Left lung (tissue), 4 donors: ENCODE measurements at regions not wholly inside any gene's neighbourhood (a gene's known extent, or its start where the extent isn't known, plus 50 kb on each side); places are given as distances from the start of the nearest gene placed in this dataset.
A peak's percentile ranks its signal among the peaks of the same experiment; 100 is the strongest.

Source experiments
- ATAC-seq: fragments of 200-7000 bp; cut with Tn5 transposase; one replicate; pipeline ENCODE4 v1.9.1; 2020; ENCODE audit warnings: moderate library complexity
- DNase-seq, 4 donors: peaks; one replicate each; pipeline ENCODE4 v3.0.0-alpha.2; 2013 to 2020
- H3K27ac ChIP-seq, 2 donors: fragments of 200-600 bp; sonication (generic) in 1 of 2; one replicate each; pipeline versions ENCODE4 v1.5.0 to v1.8.0; 2020 to 2021
- H3K27me3 ChIP-seq, 2 donors: fragments of 200-600 bp; sonication (generic) in 1 of 2; one replicate each; pipeline versions ENCODE4 v1.5.0 to v1.8.0; 2020 to 2021
- H3K36me3 ChIP-seq, 2 donors: fragments of 200-600 bp; sonication (generic) in 1 of 2; one replicate each; pipeline versions ENCODE4 v1.5.0 to v1.8.0; 2020 to 2021
- H3K4me1 ChIP-seq, 2 donors: fragments of 200-600 bp; one replicate each; pipeline ENCODE4 v1.8.0; 2021
- H3K4me3 ChIP-seq, 2 donors: fragments of 200-600 bp; sonication (generic) in 1 of 2; one replicate each; pipeline versions ENCODE4 v1.5.0 to v1.8.0; 2020 to 2021; ENCODE audit warnings: mild to moderate bottlenecking in 1 of 2
- H3K9me3 ChIP-seq, 2 donors: fragments of 200-600 bp; sonication (generic) in 1 of 2; one replicate each; pipeline versions ENCODE4 v1.5.0 to v1.8.0; 2020 to 2021
- CTCF ChIP-seq, 2 donors: fragments of 200-600 bp; sonication (generic) in 1 of 2; IDR thresholded peaks; one replicate each; pipeline versions ENCODE4 v1.5.0 to v1.8.0; 2021; ENCODE audit warnings: antibody characterized with exemption in 2 of 2
- intact Hi-C, 2 donors: fragments of 100-400 bp; cut with DNase I; formaldehyde crosslinking; loops; one replicate each; pipeline versions ENCODE4 v1.11.2 to v1.14.2; 2022
- donor health status: DM: no; HTN: yes; CAD: no.
- donor health status: DM: no; HTN: no; CAD: no.

GRCh38 chr12:47458279-47458678, 247.6 kb downstream of the RPAP3 start:
- peaks cover 0 to 22% of the 10 kb centered on the region in 2 donors for H3K9me3 ChIP-seq
- intact Hi-C loops = no loop called here
- no peaks in the 10 kb centered on the region for H3K27me3 ChIP-seq

DNA sequence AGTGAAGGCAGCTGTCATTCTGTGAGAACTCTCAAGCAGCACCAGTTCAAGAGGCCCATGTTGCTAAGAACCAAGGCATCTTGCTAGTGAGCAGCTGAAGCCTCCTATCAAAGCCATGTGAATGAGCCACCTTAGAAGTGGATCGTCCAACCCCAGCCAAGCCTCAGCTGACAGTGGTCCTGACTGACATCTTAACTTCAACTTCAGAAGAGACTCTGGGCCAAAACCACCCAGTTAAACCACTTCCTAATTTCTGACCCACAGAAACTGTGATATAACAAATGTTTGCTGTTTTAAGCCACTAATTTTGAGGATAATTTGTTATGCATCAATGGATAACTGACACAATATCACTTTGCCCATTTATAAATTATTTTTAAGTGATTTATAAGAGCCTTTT, 256.0 kb downstream of the RPAP3 start:
- peaks cover 0 to under 1% of the 10 kb centered on the region in 2 donors for H3K9me3 ChIP-seq
- no peak overlapping the region for H3K27ac ChIP-seq
- no peak overlapping the region for H3K4me3 ChIP-seq
- ATAC-seq (no peak), DNase-seq (no peak)
- no peaks in the 10 kb centered on the region for H3K36me3 ChIP-seq
- TF ChIP-seq CTCF (IDR thresholded peaks at IDR 0.05) = no peak
- H3K4me1 ChIP-seq = no peaks in the 10 kb centered on the region
- intact Hi-C loops = no loop called here
- no peaks in the 10 kb centered on the region for H3K27me3 ChIP-seq

More at GRCh38 chr12:47458279-47458678, 247.6 kb downstream of the RPAP3 start:
- Histone ChIP-seq H3K4me1 (no peaks in the 10 kb centered on the region), H3K27ac (no peak overlapping the region), H3K4me3 (no peak overlapping the region), H3K36me3 (no peaks in the 10 kb centered on the region)
- ATAC-seq (peak; percentile 31), DNase-seq (no peak)
- no peak for TF ChIP-seq CTCF (IDR thresholded peaks at IDR 0.05)

- ATAC-seq (no peak), DNase-seq (no peak)
- Histone ChIP-seq H3K36me3 (no peaks in the 10 kb centered on the region), H3K27ac (no peak overlapping the region), H3K4me3 (no peak overlapping the region), H3K9me3 (peaks cover 0 to 43% of the 10 kb centered on the region in 2 donors), H3K4me1 (no peaks in the 10 kb centered on the region), H3K27me3 (no peaks in the 10 kb centered on the region)
- TF ChIP-seq CTCF (IDR thresholded peaks at IDR 0.05) = no peak
- intact Hi-C loops = no loop called here
These were observed 263.5 kb downstream of the RPAP3 start for GRCh38 chr12:47442310-47442709.

DNA sequence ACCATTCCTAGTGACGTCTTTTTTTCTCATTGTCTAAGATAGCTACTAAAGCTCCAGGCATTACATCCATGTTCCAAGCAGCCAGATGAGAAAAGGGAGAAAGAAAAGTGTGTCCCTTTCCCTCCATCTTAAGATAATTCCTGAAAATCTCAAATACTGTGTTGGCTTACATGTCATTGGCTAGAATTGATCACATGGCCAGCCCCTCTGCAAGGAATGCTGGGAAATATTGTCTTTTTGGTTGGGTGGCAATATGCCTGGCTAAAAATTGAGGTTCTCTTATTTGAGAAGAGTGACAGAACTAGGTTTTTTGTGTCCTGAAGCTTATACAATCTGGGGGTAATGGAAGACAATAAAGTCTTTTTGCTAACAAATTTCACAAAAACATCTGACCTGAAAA, 264.3 kb downstream of the RPAP3 start:
- Histone ChIP-seq H3K4me1 (no peaks in the 10 kb centered on the region), H3K36me3 (no peaks in the 10 kb centered on the region), H3K27ac (no peak overlapping the region), H3K9me3 (peaks cover 0 to 43% of the 10 kb centered on the region in 2 donors), H3K27me3 (no peaks in the 10 kb centered on the region), H3K4me3 (no peak overlapping the region)
- TF ChIP-seq CTCF (IDR thresholded peaks at IDR 0.05) = no peak
- DNase-seq (no peak), ATAC-seq (no peak)
- intact Hi-C loops = no loop called here

DNA sequence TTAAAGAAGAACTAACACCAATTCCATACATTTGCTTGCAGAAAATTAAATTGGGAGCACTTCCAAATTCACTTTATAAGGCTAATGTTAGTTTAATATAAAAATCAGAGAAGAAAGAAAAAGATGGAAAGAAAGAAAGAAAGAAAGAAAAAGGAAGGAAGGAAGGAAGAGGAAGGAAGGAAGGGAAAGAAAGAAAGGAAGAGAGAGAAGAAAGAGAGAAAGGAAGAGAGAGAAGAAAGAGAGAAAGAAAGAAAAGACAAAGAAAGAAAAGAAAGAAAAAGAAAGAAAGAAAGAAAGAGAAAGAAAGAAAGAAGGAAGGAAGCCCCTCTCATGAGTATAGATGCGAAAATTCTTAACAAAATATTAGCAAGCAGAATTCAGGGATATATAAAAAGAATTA, 267.7 kb downstream of the RPAP3 start:
- TF ChIP-seq CTCF (IDR thresholded peaks at IDR 0.05) = no peak
- ATAC-seq = no peak
- Histone ChIP-seq H3K4me3 (no peak overlapping the region), H3K36me3 (no peaks in the 10 kb centered on the region), H3K4me1 (no peaks in the 10 kb centered on the region), H3K27ac (no peak overlapping the region), H3K27me3 (no peaks in the 10 kb centered on the region), H3K9me3 (peaks cover 0 to 31% of the 10 kb centered on the region in 2 donors)
- intact Hi-C loops = no loop called here
- no peak for DNase-seq
